ENCODE measurements at regions not wholly inside any gene's neighbourhood (a gene's known extent, or its start where the extent isn't known, plus 50 kb on each side); places are given as distances from the start of the nearest gene placed in this dataset.

GRCh38 chrX:148322906-148323305, 177.5 kb upstream of the AFF2 start:
- no peak for TF ChIP-seq CTCF (IDR thresholded peaks at IDR 0.05)
- no peak for ATAC-seq (ENCODE audit: low FRiP score)
- no peak for DNase-seq (ENCODE audit: low spot score)

GRCh38 chrX:148333989-148334388, 166.4 kb upstream of the AFF2 start:
- TF ChIP-seq CTCF (IDR thresholded peaks at IDR 0.05), result no peak
- no peak for DNase-seq (ENCODE audit: low spot score)
- no peak for ATAC-seq (ENCODE audit: low FRiP score)

GRCh38 chrX:148337873-148338272, 162.5 kb upstream of the AFF2 start:
- ATAC-seq (ENCODE audit: low FRiP score) (no peak), DNase-seq (ENCODE audit: low spot score) (no peak)

GRCh38 chrX:148354916-148355315, 145.5 kb upstream of the AFF2 start:
- no peak for TF ChIP-seq CTCF (IDR thresholded peaks at IDR 0.05)
- DNase-seq (ENCODE audit: low spot score) (no peak), ATAC-seq (ENCODE audit: low FRiP score) (no peak)

More at GRCh38 chrX:148337873-148338272, 162.5 kb upstream of the AFF2 start:
- TF ChIP-seq CTCF (IDR thresholded peaks at IDR 0.05), result no peak

GRCh38 chrX:148361641-148362040, 138.8 kb upstream of the AFF2 start:
- TF ChIP-seq CTCF (IDR thresholded peaks at IDR 0.05), result no peak
- no peak for ATAC-seq (ENCODE audit: low FRiP score)
- DNase-seq (ENCODE audit: low spot score), result no peak

- ATAC-seq (ENCODE audit: low FRiP score) (no peak), DNase-seq (ENCODE audit: low spot score) (no peak)
- TF ChIP-seq CTCF (IDR thresholded peaks at IDR 0.05), result no peak
Observed at GRCh38 chrX:148363471-148364235, 136.8 kb upstream of the AFF2 start.

- ATAC-seq (ENCODE audit: low FRiP score) (no peak), DNase-seq (ENCODE audit: low spot score) (no peak)
- TF ChIP-seq CTCF (IDR thresholded peaks at IDR 0.05), result no peak
Observed at GRCh38 chrX:148365233-148365632, 135.2 kb upstream of the AFF2 start.

All from omental fat pad (tissue), 3 donors.